Anterior cingulate cortex (tissue), 58 donors: ENCODE measurements at regions not wholly inside any gene's neighbourhood (a gene's known extent, or its start where the extent isn't known, plus 50 kb on each side); places are given as distances from the start of the nearest gene placed in this dataset.
"Not testable (repeated sequence)": the region's sequence is repeated elsewhere in the genome, so short reads cannot be mapped to it uniquely, and the experiment has no call there.

Experiments
- DNase-seq, 58 donors: peaks; one replicate each; lab custom pipeline; 2025; lab: John Stamatoyannopoulos, UW

- not testable (repeated sequence) for DNase-seq
These were observed 222.4 kb upstream of the RUNX1 start for GRCh38 chr21:35271344-35272118.

- DNase-seq = no peak
These were observed 219.7 kb upstream of the RUNX1 start for GRCh38 chr21:35268817-35269216.

- DNase-seq = no peak
These were observed 219.2 kb upstream of the RUNX1 start for GRCh38 chr21:35268261-35268660.

- DNase-seq = no peak
These were observed 217.4 kb upstream of the RUNX1 start for GRCh38 chr21:35266546-35266945.

DNA sequence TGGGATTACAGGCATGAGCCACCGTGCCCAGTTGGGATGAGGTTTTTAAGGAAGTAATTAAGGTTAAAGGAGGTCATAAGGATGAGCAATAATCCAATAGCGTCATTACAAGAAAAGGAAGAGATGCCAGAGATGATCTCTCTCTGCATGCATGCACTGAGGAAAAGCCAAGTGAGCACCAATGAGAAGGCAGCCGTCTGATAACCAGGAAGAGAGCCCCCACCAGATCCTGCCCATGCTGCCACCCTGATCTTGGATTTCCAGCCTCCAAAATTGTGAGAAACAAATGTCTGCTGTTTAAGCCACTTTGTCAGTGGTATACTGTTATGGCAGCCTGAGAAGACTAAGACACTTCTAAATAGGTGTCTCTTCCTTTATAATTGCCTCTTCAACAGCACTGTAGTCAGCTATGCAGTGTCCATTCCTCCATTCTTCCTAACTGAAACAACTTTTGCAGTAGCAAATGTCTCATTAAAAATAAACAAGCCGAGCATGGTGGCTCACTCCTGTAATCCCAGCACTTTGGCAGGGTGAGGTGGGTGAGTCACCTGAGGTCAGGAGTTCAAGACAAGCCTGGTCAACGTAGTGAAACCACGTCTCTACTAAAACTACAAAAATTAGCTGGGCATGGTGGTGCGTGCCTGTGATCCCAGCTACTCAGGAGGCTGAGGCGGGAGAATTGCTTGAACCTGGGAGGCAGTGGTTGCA, 216.2 kb upstream of the RUNX1 start:
- no peak for DNase-seq

- no peak for DNase-seq
These were observed 210.4 kb upstream of the RUNX1 start for GRCh38 chr21:35259457-35259856.

GRCh38 chr21:35258521-35258920, 209.4 kb upstream of the RUNX1 start:
- no peak for DNase-seq

GRCh38 chr21:35257413-35257812, 208.3 kb upstream of the RUNX1 start:
- DNase-seq = peak in 28 of 58 donors; percentile 1 to 67 (median 22)

DNA sequence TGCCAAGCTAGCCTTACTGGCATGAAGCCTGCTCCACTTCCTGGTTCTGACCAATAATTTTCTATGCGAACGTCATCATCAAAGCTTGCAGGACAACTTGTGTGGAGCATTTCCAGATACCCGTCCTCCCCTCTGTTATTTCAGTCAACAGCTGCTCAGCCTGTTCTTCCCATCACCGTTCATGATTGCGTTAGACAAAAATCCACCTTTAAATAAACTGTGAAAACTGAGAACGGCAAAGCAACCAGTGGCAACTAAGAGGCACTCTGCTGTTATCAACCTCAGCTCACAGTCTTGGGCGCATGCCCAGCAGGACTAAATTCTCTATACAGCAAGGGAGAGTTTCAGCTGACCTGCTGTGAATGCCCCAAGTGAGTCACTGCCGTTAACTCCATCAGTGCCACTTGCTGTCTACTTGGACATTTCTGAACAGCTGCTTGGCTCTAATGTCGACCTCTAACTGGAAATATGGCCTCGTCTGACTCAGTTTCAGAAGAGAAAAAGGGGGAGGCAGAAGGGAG, 207.4 kb upstream of the RUNX1 start:
- peak in 39 of 58 donors; percentile 2 to 67 (median 20) for DNase-seq

DNA sequence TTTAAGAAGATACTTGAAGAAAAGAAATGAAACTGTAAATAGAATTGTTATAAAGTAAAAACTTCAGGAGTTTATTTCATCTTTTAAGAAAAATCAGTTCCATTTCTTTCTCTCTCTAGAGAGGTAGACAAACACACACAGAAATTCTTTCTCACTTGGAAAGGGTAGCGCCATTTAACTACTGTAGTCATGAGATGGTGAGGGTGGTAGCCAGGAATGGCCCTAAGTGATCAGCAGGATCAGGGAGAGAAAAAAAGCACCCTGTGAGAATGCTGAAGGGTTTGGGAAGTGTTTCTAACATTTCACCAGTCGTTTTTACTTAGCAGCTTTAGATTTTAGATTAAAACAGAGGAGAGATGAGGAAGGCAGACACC, 205.7 kb upstream of the RUNX1 start:
- no peak for DNase-seq

- no peak for DNase-seq
These were observed 205.1 kb upstream of the RUNX1 start for GRCh38 chr21:35254006-35254764.

DNA sequence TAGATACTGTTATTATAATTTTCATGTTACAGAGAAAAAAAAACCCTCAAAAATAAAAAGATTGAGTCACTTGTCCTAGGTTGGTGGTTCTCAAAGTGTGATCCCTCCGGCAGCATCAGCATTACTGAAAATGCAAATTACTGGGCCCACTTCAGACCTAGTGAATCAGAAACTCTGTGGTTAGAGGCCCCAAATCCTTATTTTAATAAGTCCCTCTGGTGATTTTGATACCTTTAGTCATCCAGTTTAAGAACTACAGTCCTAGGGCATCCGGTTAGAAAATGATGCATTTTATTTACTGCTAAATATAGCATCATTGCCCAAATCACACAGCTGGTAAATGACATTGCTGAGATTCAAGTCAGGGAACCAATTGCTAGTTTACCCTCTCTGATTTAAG, 203.7 kb upstream of the RUNX1 start:
- no peak for DNase-seq

GRCh38 chr21:35249636-35250035, 200.5 kb upstream of the RUNX1 start:
- no peak for DNase-seq

DNA sequence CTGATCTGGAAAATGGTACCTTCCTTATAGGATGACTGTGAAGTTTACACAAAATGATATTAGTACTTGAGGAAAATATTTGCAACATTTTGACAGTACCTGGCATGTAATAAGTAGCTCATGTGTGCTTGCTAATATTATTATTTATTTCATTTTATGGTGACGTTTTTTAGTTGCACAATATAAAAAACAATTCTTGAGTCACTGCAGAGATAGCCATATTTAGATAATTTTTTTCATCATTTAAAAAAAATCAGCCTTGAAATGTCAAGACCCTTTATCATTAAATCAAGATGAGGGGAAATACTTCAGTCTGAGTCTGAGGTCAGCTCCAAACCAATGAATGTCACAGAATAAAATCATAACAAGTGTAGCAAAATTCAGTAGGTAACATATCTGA, 196.8 kb upstream of the RUNX1 start:
- DNase-seq = no peak

- DNase-seq = no peak
These were observed 195.4 kb upstream of the RUNX1 start for GRCh38 chr21:35244514-35244913.

DNA sequence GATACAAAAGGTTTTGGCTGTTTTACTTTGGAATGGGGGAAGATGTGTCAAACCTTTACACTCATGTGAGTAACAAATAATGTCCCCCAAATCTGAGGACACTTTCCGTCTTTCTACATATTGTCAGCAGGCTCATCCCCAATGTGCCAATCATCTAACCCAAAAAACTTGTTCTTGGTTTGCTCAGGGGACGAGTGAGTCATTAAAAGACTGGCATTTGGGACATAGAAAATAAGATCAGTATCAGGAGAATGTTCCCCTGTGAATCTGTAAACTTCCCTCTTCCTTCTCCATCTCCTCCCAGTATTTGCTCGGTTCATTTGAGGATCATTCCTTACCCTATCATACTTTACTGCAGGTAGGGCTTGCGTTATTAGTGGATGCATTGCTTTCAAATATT, 194.1 kb upstream of the RUNX1 start:
- no peak for DNase-seq

GRCh38 chr21:35239811-35240219, 190.7 kb upstream of the RUNX1 start:
- no peak for DNase-seq

DNA sequence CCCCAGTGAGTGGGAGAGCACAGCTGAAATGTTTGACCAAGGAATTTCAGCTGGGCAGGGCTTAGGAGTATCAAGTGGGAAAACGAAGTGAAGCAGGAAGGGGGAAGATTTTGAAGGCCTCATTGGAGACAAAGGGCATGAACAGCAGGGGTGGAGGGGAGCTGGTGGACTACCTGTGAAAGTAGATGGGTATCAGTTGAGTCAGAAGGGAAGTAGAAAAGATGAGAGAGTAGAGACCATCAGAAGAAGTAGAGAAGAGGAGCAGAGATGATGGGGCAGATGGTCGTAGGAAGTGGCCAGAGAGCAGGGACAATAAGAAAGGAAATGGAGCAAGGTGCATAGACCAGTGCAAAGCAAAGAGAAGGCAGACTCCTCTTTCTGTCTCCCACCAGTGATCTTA, 189.0 kb upstream of the RUNX1 start:
- DNase-seq = no peak

DNA sequence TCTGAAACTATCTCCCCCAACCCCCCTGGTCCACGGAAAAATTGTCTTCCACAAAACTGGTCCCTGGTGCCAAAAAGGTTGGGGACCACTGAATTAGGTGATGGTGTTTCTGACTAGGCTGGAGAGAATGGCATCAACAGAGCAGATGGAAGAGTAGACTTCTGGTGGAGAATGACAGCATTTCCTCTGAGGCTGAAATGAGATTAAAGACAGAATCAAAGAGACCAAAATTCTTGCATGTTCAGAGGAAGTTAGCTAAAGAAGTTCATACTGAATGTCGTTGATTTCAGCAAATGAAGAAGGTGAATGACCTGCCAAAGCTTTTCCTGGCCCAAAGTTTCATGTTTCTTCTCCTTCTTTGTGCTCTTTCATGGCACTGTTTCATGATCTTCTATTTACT, 188.2 kb upstream of the RUNX1 start:
- DNase-seq = no peak

DNA sequence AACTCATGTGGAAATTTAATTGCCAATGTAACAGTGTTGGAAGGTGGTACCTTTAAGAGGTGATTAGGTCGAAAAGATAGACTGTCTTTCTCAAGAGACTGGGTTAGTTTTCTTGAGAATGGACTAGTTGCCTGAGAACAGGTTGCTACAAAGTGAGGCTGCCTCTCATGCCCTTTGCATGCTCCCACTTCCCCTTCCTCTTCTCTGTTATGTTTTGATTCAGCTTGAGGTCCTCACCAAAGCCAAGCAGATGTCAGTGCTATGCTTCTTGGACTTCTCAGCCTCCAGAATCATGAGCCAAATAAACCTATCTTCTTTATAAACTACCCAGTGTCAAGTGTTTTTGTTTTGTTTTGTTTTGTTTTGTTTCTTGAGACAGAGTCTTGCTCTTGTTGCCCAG, 187.0 kb upstream of the RUNX1 start:
- no peak for DNase-seq

- DNase-seq = no peak
These were observed 185.6 kb upstream of the RUNX1 start for GRCh38 chr21:35234725-35235124.
